ENCODE measurements at regions not wholly inside any gene's neighbourhood (a gene's known extent, or its start where the extent isn't known, plus 50 kb on each side); places are given as distances from the start of the nearest gene placed in this dataset.
A peak's percentile ranks its signal among the peaks of the same experiment; 100 is the strongest.
"Not testable (repeated sequence)": the region's sequence is repeated elsewhere in the genome, so short reads cannot be mapped to it uniquely, and the experiment has no call there.

GRCh38 chr2:37739153-37739552 is 67.7 kb upstream of the CDC42EP3 start:
- no peak for DNase-seq (ENCODE audit: low read depth in 2 of 2)
- TF ChIP-seq, protein P1, sequence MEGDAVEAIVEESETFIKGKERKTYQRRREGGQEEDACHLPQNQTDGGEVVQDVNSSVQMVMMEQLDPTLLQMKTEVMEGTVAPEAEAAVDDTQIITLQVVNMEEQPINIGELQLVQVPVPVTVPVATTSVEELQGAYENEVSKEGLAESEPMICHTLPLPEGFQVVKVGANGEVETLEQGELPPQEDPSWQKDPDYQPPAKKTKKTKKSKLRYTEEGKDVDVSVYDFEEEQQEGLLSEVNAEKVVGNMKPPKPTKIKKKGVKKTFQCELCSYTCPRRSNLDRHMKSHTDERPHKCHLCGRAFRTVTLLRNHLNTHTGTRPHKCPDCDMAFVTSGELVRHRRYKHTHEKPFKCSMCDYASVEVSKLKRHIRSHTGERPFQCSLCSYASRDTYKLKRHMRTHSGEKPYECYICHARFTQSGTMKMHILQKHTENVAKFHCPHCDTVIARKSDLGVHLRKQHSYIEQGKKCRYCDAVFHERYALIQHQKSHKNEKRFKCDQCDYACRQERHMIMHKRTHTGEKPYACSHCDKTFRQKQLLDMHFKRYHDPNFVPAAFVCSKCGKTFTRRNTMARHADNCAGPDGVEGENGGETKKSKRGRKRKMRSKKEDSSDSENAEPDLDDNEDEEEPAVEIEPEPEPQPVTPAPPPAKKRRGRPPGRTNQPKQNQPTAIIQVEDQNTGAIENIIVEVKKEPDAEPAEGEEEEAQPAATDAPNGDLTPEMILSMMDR (IDR thresholded peaks at IDR 0.05; ENCODE audit: low read depth, low read length): no peak
- no peak overlapping the region for H3K4me3 ChIP-seq (replicated peaks in 1 of 2; ENCODE audit: low read depth in 2 of 2, low read length in 2 of 2)

- DNase-seq (ENCODE audit: low read depth in 2 of 2): peak; percentile 11 to 71
- H3K4me3 ChIP-seq (replicated peaks in 1 of 2; ENCODE audit: low read depth in 2 of 2, low read length in 2 of 2): no peak overlapping the region
- TF ChIP-seq, protein P1 (IDR thresholded peaks at IDR 0.05; ENCODE audit: low read depth, low read length): no peak
These were observed 68.8 kb upstream of the CDC42EP3 start for GRCh38 chr2:37740164-37740739.

GRCh38 chr2:37742286-37742685 is 70.8 kb upstream of the CDC42EP3 start:
- DNase-seq (ENCODE audit: low read depth in 2 of 2): peak; percentile 22 to 77
- H3K4me3 ChIP-seq (replicated peaks in 1 of 2; ENCODE audit: low read depth in 2 of 2, low read length in 2 of 2): no peak overlapping the region

DNA sequence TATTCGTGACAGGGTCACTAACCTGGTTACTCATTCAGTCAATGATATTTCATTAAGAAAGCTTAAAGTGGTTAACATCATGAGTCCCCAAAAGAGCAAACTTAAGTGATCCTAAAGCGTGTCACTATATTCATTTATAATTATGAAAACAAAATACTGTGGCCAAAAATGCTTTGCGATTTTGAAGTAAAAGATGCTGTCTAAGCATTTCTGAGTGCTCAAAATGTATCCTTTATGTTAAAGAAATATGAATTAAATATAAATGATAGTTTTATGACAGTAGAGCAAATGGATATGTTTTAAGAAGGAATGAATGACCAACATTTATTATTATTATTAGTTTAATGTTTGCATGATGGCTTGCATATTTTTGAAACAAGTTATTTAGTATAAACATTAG is 72.6 kb upstream of the CDC42EP3 start:
- no peak for DNase-seq (ENCODE audit: low read depth in 2 of 2)
- TF ChIP-seq, protein P1 (IDR thresholded peaks at IDR 0.05; ENCODE audit: low read depth, low read length): no peak
- H3K4me3 ChIP-seq (replicated peaks in 1 of 2; ENCODE audit: low read depth in 2 of 2, low read length in 2 of 2): no peak overlapping the region

More at GRCh38 chr2:37742286-37742685, 70.8 kb upstream of the CDC42EP3 start:
- TF ChIP-seq, protein P1 (IDR thresholded peaks at IDR 0.05; ENCODE audit: low read depth, low read length): no peak

- DNase-seq (ENCODE audit: low read depth in 2 of 2); H3K4me3 ChIP-seq (replicated peaks in 1 of 2; ENCODE audit: low read depth in 2 of 2, low read length in 2 of 2): not testable (repeated sequence)
These were observed 73.5 kb upstream of the CDC42EP3 start for GRCh38 chr2:37744961-37745360.

- H3K4me3 ChIP-seq (replicated peaks in 1 of 2; ENCODE audit: low read depth in 2 of 2, low read length in 2 of 2): not testable (repeated sequence)
These were observed 74.6 kb upstream of the CDC42EP3 start for GRCh38 chr2:37746011-37746410.

DNA sequence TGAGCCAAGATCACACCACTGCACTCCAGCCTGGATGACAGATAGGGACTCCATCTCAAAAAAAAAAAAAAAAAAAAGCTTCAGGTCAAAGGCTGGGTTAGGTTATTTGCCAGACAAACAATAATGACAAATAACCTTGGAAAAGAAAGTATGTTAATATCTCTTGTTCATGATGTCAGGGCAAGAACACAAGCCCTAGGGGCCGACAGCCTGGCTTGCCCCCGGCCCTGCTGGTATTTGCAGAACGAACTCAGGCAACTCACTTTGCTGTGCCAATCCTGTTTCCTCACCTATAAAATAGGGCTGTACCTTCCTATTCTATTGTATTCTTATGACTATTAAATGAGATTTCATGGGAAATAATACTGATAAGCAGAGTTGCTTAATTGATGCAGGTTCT is 75.4 kb upstream of the CDC42EP3 start:
- DNase-seq (ENCODE audit: low read depth in 2 of 2): no peak
- H3K4me3 ChIP-seq (replicated peaks in 1 of 2; ENCODE audit: low read depth in 2 of 2, low read length in 2 of 2): no peak overlapping the region
- TF ChIP-seq, protein P1 (IDR thresholded peaks at IDR 0.05; ENCODE audit: low read depth, low read length): no peak

More at GRCh38 chr2:37746011-37746410, 74.6 kb upstream of the CDC42EP3 start:
- DNase-seq (ENCODE audit: low read depth in 2 of 2): not testable (repeated sequence)

DNA sequence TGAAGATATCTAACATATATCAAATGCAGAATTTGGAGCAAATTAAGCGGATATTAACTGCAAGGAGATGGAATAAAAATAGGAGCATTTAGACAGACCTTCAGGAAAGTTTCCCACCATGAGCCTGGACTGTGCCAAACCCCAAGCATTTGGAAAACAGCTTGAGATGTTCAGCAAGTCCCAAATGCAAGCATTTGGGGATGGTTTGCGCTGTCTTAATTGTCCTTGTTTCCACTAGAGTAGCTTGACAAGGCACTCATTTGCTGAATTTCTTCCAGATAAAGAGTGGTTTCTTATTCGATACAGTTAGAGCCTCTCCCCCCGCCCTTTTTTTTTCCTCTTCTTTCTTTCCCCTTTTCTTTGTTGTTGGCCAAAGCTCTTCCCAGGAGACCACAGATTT is 77.1 kb upstream of the CDC42EP3 start:
- no peak overlapping the region for H3K4me3 ChIP-seq (replicated peaks in 1 of 2; ENCODE audit: low read depth in 2 of 2, low read length in 2 of 2)
- DNase-seq (ENCODE audit: low read depth in 2 of 2): no peak
- TF ChIP-seq, protein P1 (IDR thresholded peaks at IDR 0.05; ENCODE audit: low read depth, low read length): no peak

GRCh38 chr2:37750286-37750685 is 78.8 kb upstream of the CDC42EP3 start:
- not testable (repeated sequence) for DNase-seq (ENCODE audit: low read depth in 2 of 2); H3K4me3 ChIP-seq (replicated peaks in 1 of 2; ENCODE audit: low read depth in 2 of 2, low read length in 2 of 2)

Measured in cardiac fibroblast (primary cell).